ENCODE measurements at regions not wholly inside any gene's neighbourhood (a gene's known extent, or its start where the extent isn't known, plus 50 kb on each side); places are given as distances from the start of the nearest gene placed in this dataset.

- no peaks in the 10 kb centered on the region for H3K79me2 ChIP-seq (ENCODE audit: low read length)
- no peaks in the 10 kb centered on the region for H3K4me1 ChIP-seq (ENCODE audit: low read length)
- H4K20me1 ChIP-seq (ENCODE audit: insufficient read depth, low read depth, low read length): no peaks in the 10 kb centered on the region
- H3K9me3 ChIP-seq (ENCODE audit: low read length): no peaks in the 10 kb centered on the region
- H3K4me2 ChIP-seq (ENCODE audit: low read depth, low read length, poor library complexity, severe bottlenecking): no peak overlapping the region
- no peaks in the 10 kb centered on the region for H3K36me3 ChIP-seq (ENCODE audit: insufficient read depth, low read length)
- H3K9me2 ChIP-seq (replicated peaks; ENCODE audit: insufficient read depth, low read length): no peaks in the 10 kb centered on the region
- no peak overlapping the region for H3K4me3 ChIP-seq (ENCODE audit: low read length)
- no peak overlapping the region for H2AFZ ChIP-seq (ENCODE audit: low read length)
- no peak for DNase-seq
- H3K27ac ChIP-seq (ENCODE audit: low read length): no peak overlapping the region
- no peak overlapping the region for H3K9ac ChIP-seq (ENCODE audit: low read length)
- no peaks in the 10 kb centered on the region for H3K27me3 ChIP-seq (ENCODE audit: low read length)
Measured at GRCh38 chr6:167485186-167485978, 160.5 kb downstream of the TTLL2 start.

- Histone ChIP-seq H3K27ac (ENCODE audit: low read length) (no peak overlapping the region), H3K36me3 (ENCODE audit: insufficient read depth, low read length) (no peaks in the 10 kb centered on the region), H3K4me2 (ENCODE audit: low read depth, low read length, poor library complexity, severe bottlenecking) (no peak overlapping the region), H2AFZ (ENCODE audit: low read length) (no peak overlapping the region), H3K27me3 (ENCODE audit: low read length) (no peaks in the 10 kb centered on the region), H3K9me3 (ENCODE audit: low read length) (no peaks in the 10 kb centered on the region), H3K4me3 (ENCODE audit: low read length) (no peak overlapping the region), H3K79me2 (ENCODE audit: low read length) (no peaks in the 10 kb centered on the region), H3K9me2 (replicated peaks; ENCODE audit: insufficient read depth, low read length) (no peaks in the 10 kb centered on the region), H3K4me1 (ENCODE audit: low read length) (no peaks in the 10 kb centered on the region), H3K9ac (ENCODE audit: low read length) (no peak overlapping the region), H4K20me1 (ENCODE audit: insufficient read depth, low read depth, low read length) (no peaks in the 10 kb centered on the region)
- no peak for DNase-seq
Measured at GRCh38 chr6:167487749-167488664, 163.1 kb downstream of the TTLL2 start.

- H4K20me1 ChIP-seq (ENCODE audit: insufficient read depth, low read depth, low read length): no peaks in the 10 kb centered on the region
- no peak overlapping the region for H3K4me2 ChIP-seq (ENCODE audit: low read depth, low read length, poor library complexity, severe bottlenecking)
- no peaks in the 10 kb centered on the region for H3K36me3 ChIP-seq (ENCODE audit: insufficient read depth, low read length)
- no peaks in the 10 kb centered on the region for H3K9me2 ChIP-seq (replicated peaks; ENCODE audit: insufficient read depth, low read length)
- no peak overlapping the region for H3K9ac ChIP-seq (ENCODE audit: low read length)
- no peaks in the 10 kb centered on the region for H3K79me2 ChIP-seq (ENCODE audit: low read length)
- no peak overlapping the region for H3K27ac ChIP-seq (ENCODE audit: low read length)
- no peaks in the 10 kb centered on the region for H3K27me3 ChIP-seq (ENCODE audit: low read length)
- no peaks in the 10 kb centered on the region for H3K9me3 ChIP-seq (ENCODE audit: low read length)
- no peak overlapping the region for H3K4me3 ChIP-seq (ENCODE audit: low read length)
- H3K4me1 ChIP-seq (ENCODE audit: low read length): no peaks in the 10 kb centered on the region
- no peak overlapping the region for H2AFZ ChIP-seq (ENCODE audit: low read length)
- DNase-seq: no peak
Measured at GRCh38 chr6:167491438-167492099, 166.7 kb downstream of the TTLL2 start.

- no peaks in the 10 kb centered on the region for H3K27me3 ChIP-seq (ENCODE audit: low read length)
Measured at GRCh38 chr6:167492100-167492449, 167.2 kb downstream of the TTLL2 start.

GRCh38 chr6:167493310-167493709 lies 168.4 kb downstream of the TTLL2 start:
- Histone ChIP-seq H3K9me3 (ENCODE audit: low read length) (no peaks in the 10 kb centered on the region), H3K27me3 (ENCODE audit: low read length) (no peaks in the 10 kb centered on the region), H3K4me1 (ENCODE audit: low read length) (no peaks in the 10 kb centered on the region), H3K27ac (ENCODE audit: low read length) (no peak overlapping the region), H3K9me2 (replicated peaks; ENCODE audit: insufficient read depth, low read length) (no peaks in the 10 kb centered on the region), H3K36me3 (ENCODE audit: insufficient read depth, low read length) (no peaks in the 10 kb centered on the region), H3K4me3 (ENCODE audit: low read length) (no peak overlapping the region), H3K4me2 (ENCODE audit: low read depth, low read length, poor library complexity, severe bottlenecking) (no peak overlapping the region), H2AFZ (ENCODE audit: low read length) (no peak overlapping the region), H3K9ac (ENCODE audit: low read length) (no peak overlapping the region), H3K79me2 (ENCODE audit: low read length) (no peaks in the 10 kb centered on the region), H4K20me1 (ENCODE audit: insufficient read depth, low read depth, low read length) (no peaks in the 10 kb centered on the region)
- no peak for DNase-seq

More at GRCh38 chr6:167492100-167492449, 167.2 kb downstream of the TTLL2 start:
- no peak overlapping the region for H3K9ac ChIP-seq (ENCODE audit: low read length)
- no peaks in the 10 kb centered on the region for H3K36me3 ChIP-seq (ENCODE audit: insufficient read depth, low read length)
- no peaks in the 10 kb centered on the region for H3K9me2 ChIP-seq (replicated peaks; ENCODE audit: insufficient read depth, low read length)
- no peaks in the 10 kb centered on the region for H3K79me2 ChIP-seq (ENCODE audit: low read length)
- no peak overlapping the region for H3K27ac ChIP-seq (ENCODE audit: low read length)
- no peak overlapping the region for H2AFZ ChIP-seq (ENCODE audit: low read length)
- no peaks in the 10 kb centered on the region for H3K9me3 ChIP-seq (ENCODE audit: low read length)
- no peak for DNase-seq
- H4K20me1 ChIP-seq (ENCODE audit: insufficient read depth, low read depth, low read length): no peaks in the 10 kb centered on the region
- no peak overlapping the region for H3K4me3 ChIP-seq (ENCODE audit: low read length)
- no peaks in the 10 kb centered on the region for H3K4me1 ChIP-seq (ENCODE audit: low read length)
- H3K4me2 ChIP-seq (ENCODE audit: low read depth, low read length, poor library complexity, severe bottlenecking): no peak overlapping the region

GRCh38 chr6:167493976-167494697 lies 169.3 kb downstream of the TTLL2 start:
- DNase-seq: no peak
- Histone ChIP-seq H3K9me3 (ENCODE audit: low read length) (no peaks in the 10 kb centered on the region), H3K27me3 (ENCODE audit: low read length) (no peaks in the 10 kb centered on the region), H2AFZ (ENCODE audit: low read length) (no peak overlapping the region), H3K36me3 (ENCODE audit: insufficient read depth, low read length) (no peaks in the 10 kb centered on the region), H3K4me2 (ENCODE audit: low read depth, low read length, poor library complexity, severe bottlenecking) (no peak overlapping the region), H3K79me2 (ENCODE audit: low read length) (no peaks in the 10 kb centered on the region), H3K9ac (ENCODE audit: low read length) (no peak overlapping the region), H3K27ac (ENCODE audit: low read length) (no peak overlapping the region), H4K20me1 (ENCODE audit: insufficient read depth, low read depth, low read length) (no peaks in the 10 kb centered on the region), H3K4me3 (ENCODE audit: low read length) (no peak overlapping the region), H3K4me1 (ENCODE audit: low read length) (no peaks in the 10 kb centered on the region), H3K9me2 (replicated peaks; ENCODE audit: insufficient read depth, low read length) (no peaks in the 10 kb centered on the region)

GRCh38 chr6:167494698-167495435 lies 170.0 kb downstream of the TTLL2 start:
- DNase-seq: no peak
- Histone ChIP-seq H3K4me3 (ENCODE audit: low read length) (no peak overlapping the region), H3K9ac (ENCODE audit: low read length) (no peak overlapping the region), H3K36me3 (ENCODE audit: insufficient read depth, low read length) (no peaks in the 10 kb centered on the region), H3K27ac (ENCODE audit: low read length) (no peak overlapping the region), H2AFZ (ENCODE audit: low read length) (no peak overlapping the region), H4K20me1 (ENCODE audit: insufficient read depth, low read depth, low read length) (no peaks in the 10 kb centered on the region), H3K79me2 (ENCODE audit: low read length) (no peaks in the 10 kb centered on the region), H3K4me1 (ENCODE audit: low read length) (no peaks in the 10 kb centered on the region), H3K9me2 (replicated peaks; ENCODE audit: insufficient read depth, low read length) (no peaks in the 10 kb centered on the region), H3K9me3 (ENCODE audit: low read length) (no peaks in the 10 kb centered on the region), H3K4me2 (ENCODE audit: low read depth, low read length, poor library complexity, severe bottlenecking) (no peak overlapping the region), H3K27me3 (ENCODE audit: low read length) (no peaks in the 10 kb centered on the region)

Measured in Karpas-422 (cell line).